Esophagus muscularis mucosa (tissue), 4 donors: ENCODE measurements at regions not wholly inside any gene's neighbourhood (a gene's known extent, or its start where the extent isn't known, plus 50 kb on each side); places are given as distances from the start of the nearest gene placed in this dataset.

Experiments
- DNase-seq: peaks from one replicate; pipeline ENCODE4 v3.0.0-alpha.2; 2017; ENCODE audit errors: extremely low spot score
- H3K27ac ChIP-seq, 4 donors: fragments of 200-600 bp; sonication (generic); replicated peaks in 1 of 4; 1 replicate in 3 of 4; 2 replicates in 1 of 4; pipeline ENCODE4 v1.5.1; 2016 to 2019; ENCODE audit warnings: mild to moderate bottlenecking in 1 of 4
- H3K27me3 ChIP-seq, 4 donors: fragments of 200-600 bp; sonication (generic); one replicate each; pipeline versions ENCODE4 v1.5.1 to v1.6.0; 2016 to 2019
- H3K36me3 ChIP-seq, 4 donors: fragments of 200-600 bp; sonication (generic); one replicate each; pipeline ENCODE4 v1.5.1; 2016 to 2019
- H3K4me1 ChIP-seq, 4 donors: fragments of 200-600 bp; sonication (generic); one replicate each; pipeline ENCODE4 v1.5.1; 2016 to 2019
- H3K4me3 ChIP-seq, 4 donors: fragments of 200-600 bp; sonication (generic); 1 replicate in 2 of 4; 2 replicates in 2 of 4; pipeline ENCODE4 v1.5.1; 2016 to 2019; ENCODE audit warnings: mild to moderate bottlenecking in 4 of 4, moderate library complexity in 1 of 4
- H3K9me3 ChIP-seq, 4 donors: fragments of 200-600 bp; sonication (generic); 1 replicate in 3 of 4; 2 replicates in 1 of 4; pipeline ENCODE4 v1.5.1; 2016 to 2019
- CTCF ChIP-seq, 3 experiments: fragments of 200-600 bp in 2 of 3; fragments of 450-650 bp in 1 of 3; sonication (generic) in 2 of 3; IDR thresholded peaks; one replicate each; pipeline ENCODE4 v1.5.1; 2017 to 2019; ENCODE audit warnings: antibody characterized with exemption in 3 of 3, mild to moderate bottlenecking in 2 of 3, moderate library complexity in 1 of 3
- EP300 ChIP-seq: sonication (generic); formaldehyde crosslinking; IDR thresholded peaks from one replicate; pipeline ENCODE4 v1.6.1; 2017; ENCODE audit warnings: antibody characterized with exemption
- POLR2A ChIP-seq: fragments of 450-650 bp; IDR thresholded peaks from one replicate; pipeline ENCODE4 v1.6.1; 2017; ENCODE audit warnings: antibody characterized with exemption, moderate library complexity, mild to moderate bottlenecking, low read depth
- POLR2AphosphoS5 ChIP-seq, 2 donors: sonication (generic); formaldehyde crosslinking; IDR thresholded peaks; one replicate each; pipeline ENCODE4 v1.6.1; 2017; ENCODE audit warnings: antibody characterized with exemption in 2 of 2
- WGBS: methylation state at CpG from one replicate; pipeline ENCODE4 v1.1.5; 2018; 5-methylcytosine and 5-hydroxymethylcytosine counted together
- intact Hi-C: fragments of 100-400 bp; cut with DNase I; formaldehyde crosslinking; loops from one replicate; pipeline ENCODE4 v1.15.1; 2023

GRCh38 chr1:238861342-238862066, 524.9 kb upstream of the CHRM3 start:
- Histone ChIP-seq H3K4me3 (no peak overlapping the region), H3K9me3 (no peaks in the 10 kb centered on the region), H3K4me1 (no peaks in the 10 kb centered on the region), H3K27ac (no peak overlapping the region), H3K36me3 (no peaks in the 10 kb centered on the region), H3K27me3 (no peaks in the 10 kb centered on the region)
- TF ChIP-seq POLR2AphosphoS5 (IDR thresholded peaks at IDR 0.05) (no peak), EP300 (no peak), POLR2A (no peak), CTCF (IDR thresholded peaks at IDR 0.05) (no peak)
- intact Hi-C loops: no loop called here
- WGBS: 60% methylated on average over 8 of the region's 8 CpGs
- DNase-seq: no peak

- H3K4me1 ChIP-seq: no peaks in the 10 kb centered on the region
- H3K27ac ChIP-seq: no peak overlapping the region
- intact Hi-C loops: no loop called here
- DNase-seq: no peak
- H3K36me3 ChIP-seq: no peaks in the 10 kb centered on the region
- TF ChIP-seq POLR2AphosphoS5 (IDR thresholded peaks at IDR 0.05) (no peak), POLR2A (no peak), CTCF (IDR thresholded peaks at IDR 0.05) (no peak), EP300 (no peak)
- H3K9me3 ChIP-seq: peaks cover 0 to 10% (median 6%) of the 10 kb centered on the region in 4 donors
- no peak overlapping the region for H3K4me3 ChIP-seq
- H3K27me3 ChIP-seq: no peaks in the 10 kb centered on the region
These were observed 552.4 kb upstream of the CHRM3 start for GRCh38 chr1:238833919-238834318.

GRCh38 chr1:238832106-238832505, 554.3 kb upstream of the CHRM3 start:
- H3K27me3 ChIP-seq: no peaks in the 10 kb centered on the region
- DNase-seq: no peak
- H3K36me3 ChIP-seq: no peaks in the 10 kb centered on the region
- WGBS: 100% methylated on average over 1 of the region's 1 CpG
- H3K9me3 ChIP-seq: peaks cover 0 to 10% (median 6%) of the 10 kb centered on the region in 4 donors
- no peak overlapping the region for H3K4me3 ChIP-seq
- intact Hi-C loops: no loop called here
- no peak overlapping the region for H3K27ac ChIP-seq
- no peak for TF ChIP-seq POLR2A
- H3K4me1 ChIP-seq: no peaks in the 10 kb centered on the region

- DNase-seq: no peak
- H3K27me3 ChIP-seq: no peaks in the 10 kb centered on the region
- TF ChIP-seq EP300 (no peak), CTCF (IDR thresholded peaks at IDR 0.05) (no peak), POLR2AphosphoS5 (IDR thresholded peaks at IDR 0.05) (no peak), POLR2A (no peak)
- H3K4me1 ChIP-seq: no peaks in the 10 kb centered on the region
- WGBS: 76% methylated on average over 3 of the region's 3 CpGs
- H3K9me3 ChIP-seq: peaks cover 0 to 10% (median 6%) of the 10 kb centered on the region in 4 donors
- no peaks in the 10 kb centered on the region for H3K36me3 ChIP-seq
- H3K4me3 ChIP-seq: no peak overlapping the region
- no peak overlapping the region for H3K27ac ChIP-seq
- intact Hi-C loops: no loop called here
These were observed 556.2 kb upstream of the CHRM3 start for GRCh38 chr1:238830036-238830611.

GRCh38 chr1:238826891-238827290, 559.5 kb upstream of the CHRM3 start:
- Histone ChIP-seq H3K4me1 (no peaks in the 10 kb centered on the region), H3K4me3 (no peak overlapping the region), H3K36me3 (no peaks in the 10 kb centered on the region), H3K9me3 (peaks cover 0 to 10% (median 6%) of the 10 kb centered on the region in 4 donors), H3K27ac (no peak overlapping the region), H3K27me3 (no peaks in the 10 kb centered on the region)
- TF ChIP-seq POLR2A: no peak
- TF ChIP-seq CTCF (IDR thresholded peaks at IDR 0.05): no peak
- TF ChIP-seq EP300: no peak
- no peak for TF ChIP-seq POLR2AphosphoS5 (IDR thresholded peaks at IDR 0.05)
- intact Hi-C loops: no loop called here
- no peak for DNase-seq
